Activated naive CD8-positive, alpha-beta T cell treated with anti-CD3 and anti-CD28 coated beads for 36 hours (primary cell): ENCODE measurements at regions not wholly inside any gene's neighbourhood (a gene's known extent, or its start where the extent isn't known, plus 50 kb on each side); places are given as distances from the start of the nearest gene placed in this dataset.
"Not testable (repeated sequence)": the region's sequence is repeated elsewhere in the genome, so short reads cannot be mapped to it uniquely, and the experiment has no call there.

Experiments
- DNase-seq: peaks from one replicate; pipeline ENCODE4 v3.0.0; 2021
- H3K27ac Mint-ChIP-seq: one replicate; pipeline ENCODE4 v1.8.0; 2022; ENCODE audit warnings: mild to moderate bottlenecking, moderate library complexity, mixed read lengths
- H3K27me3 Mint-ChIP-seq: one replicate; pipeline ENCODE4 v1.8.0; 2022; ENCODE audit warnings: mild to moderate bottlenecking, mixed read lengths
- H3K36me3 Mint-ChIP-seq: one replicate; pipeline ENCODE4 v1.8.0; 2021; ENCODE audit warnings: mild to moderate bottlenecking, mixed read lengths
- H3K4me1 Mint-ChIP-seq: one replicate; pipeline ENCODE4 v1.8.0; 2021; ENCODE audit warnings: mixed read lengths
- H3K4me3 Mint-ChIP-seq: one replicate; pipeline ENCODE4 v1.8.0; 2022; ENCODE audit warnings: mild to moderate bottlenecking, moderate library complexity, mixed read lengths
- H3K9me3 Mint-ChIP-seq: one replicate; pipeline ENCODE4 v1.8.0; 2022; ENCODE audit warnings: mixed read lengths

GRCh38 chr3:82000773-82001172 lies 239.3 kb upstream of the GBE1 start:
- Mint-ChIP-seq H3K36me3 (no peaks in the 10 kb centered on the region), H3K9me3 (no peaks in the 10 kb centered on the region), H3K4me1 (no peaks in the 10 kb centered on the region), H3K27me3 (peaks cover 5% of the 10 kb centered on the region), H3K27ac (no peak overlapping the region), H3K4me3 (no peak overlapping the region)
- DNase-seq: no peak

- Mint-ChIP-seq H3K27ac (no peak overlapping the region), H3K4me3 (no peak overlapping the region), H3K9me3 (no peaks in the 10 kb centered on the region), H3K4me1 (no peaks in the 10 kb centered on the region), H3K27me3 (peaks cover 5% of the 10 kb centered on the region), H3K36me3 (no peaks in the 10 kb centered on the region)
- DNase-seq: no peak
Measured at GRCh38 chr3:82000350-82000749, 238.9 kb upstream of the GBE1 start.

- Mint-ChIP-seq H3K4me1 (no peaks in the 10 kb centered on the region), H3K27ac (no peak overlapping the region), H3K4me3 (no peak overlapping the region), H3K27me3 (peaks cover 5% of the 10 kb centered on the region), H3K36me3 (no peaks in the 10 kb centered on the region), H3K9me3 (no peaks in the 10 kb centered on the region)
- DNase-seq: no peak
Measured at GRCh38 chr3:81998907-81999306, 237.5 kb upstream of the GBE1 start.

GRCh38 chr3:81998139-81998755 lies 236.8 kb upstream of the GBE1 start:
- Mint-ChIP-seq H3K27ac (no peak overlapping the region), H3K36me3 (no peaks in the 10 kb centered on the region), H3K9me3 (no peaks in the 10 kb centered on the region)

GRCh38 chr3:81997390-81997789 lies 235.9 kb upstream of the GBE1 start:
- Mint-ChIP-seq H3K4me1 (no peaks in the 10 kb centered on the region), H3K36me3 (no peaks in the 10 kb centered on the region), H3K9me3 (no peaks in the 10 kb centered on the region), H3K27me3 (peaks cover under 1% of the 10 kb centered on the region), H3K4me3 (no peak overlapping the region), H3K27ac (no peak overlapping the region)
- DNase-seq: no peak

More at GRCh38 chr3:81998139-81998755, 236.8 kb upstream of the GBE1 start:
- Mint-ChIP-seq H3K27me3 (peaks cover 5% of the 10 kb centered on the region), H3K4me3 (no peak overlapping the region), H3K4me1 (no peaks in the 10 kb centered on the region)
- DNase-seq: no peak

- H3K4me3 Mint-ChIP-seq: no peak overlapping the region
- H3K27ac Mint-ChIP-seq: no peak overlapping the region
- DNase-seq: no peak
- H3K27me3 Mint-ChIP-seq: no peaks in the 10 kb centered on the region
- H3K9me3 Mint-ChIP-seq: no peaks in the 10 kb centered on the region
- H3K4me1 Mint-ChIP-seq: no peaks in the 10 kb centered on the region
- no peaks in the 10 kb centered on the region for H3K36me3 Mint-ChIP-seq
Measured at GRCh38 chr3:81995329-81995728, 233.9 kb upstream of the GBE1 start.

- no peaks in the 10 kb centered on the region for H3K27me3 Mint-ChIP-seq
- H3K9me3 Mint-ChIP-seq: no peaks in the 10 kb centered on the region
- H3K27ac Mint-ChIP-seq: no peak overlapping the region
- no peaks in the 10 kb centered on the region for H3K4me1 Mint-ChIP-seq
- no peaks in the 10 kb centered on the region for H3K36me3 Mint-ChIP-seq
- no peak for DNase-seq
- no peak overlapping the region for H3K4me3 Mint-ChIP-seq
Measured at GRCh38 chr3:81989758-81990157, 228.3 kb upstream of the GBE1 start.

GRCh38 chr3:81989274-81989673 lies 227.8 kb upstream of the GBE1 start:
- Mint-ChIP-seq H3K36me3 (no peaks in the 10 kb centered on the region), H3K4me1 (no peaks in the 10 kb centered on the region), H3K27ac (no peak overlapping the region), H3K27me3 (no peaks in the 10 kb centered on the region), H3K9me3 (no peaks in the 10 kb centered on the region), H3K4me3 (no peak overlapping the region)
- DNase-seq: no peak

GRCh38 chr3:81987412-81987811 lies 226.0 kb upstream of the GBE1 start:
- not testable (repeated sequence) for H3K4me1 Mint-ChIP-seq, H3K27ac Mint-ChIP-seq

GRCh38 chr3:81985996-81986723 lies 224.7 kb upstream of the GBE1 start:
- H3K27ac Mint-ChIP-seq: no peak overlapping the region
- H3K4me3 Mint-ChIP-seq: no peak overlapping the region
- no peak for DNase-seq
- H3K4me1 Mint-ChIP-seq: no peaks in the 10 kb centered on the region
- H3K27me3 Mint-ChIP-seq: no peaks in the 10 kb centered on the region
- no peaks in the 10 kb centered on the region for H3K9me3 Mint-ChIP-seq
- H3K36me3 Mint-ChIP-seq: no peaks in the 10 kb centered on the region

More at GRCh38 chr3:81987412-81987811, 226.0 kb upstream of the GBE1 start:
- H3K27me3 Mint-ChIP-seq, DNase-seq, H3K36me3 Mint-ChIP-seq, H3K9me3 Mint-ChIP-seq, H3K4me3 Mint-ChIP-seq: not testable (repeated sequence)

- H3K27me3 Mint-ChIP-seq: peaks cover 4% of the 10 kb centered on the region
- H3K9me3 Mint-ChIP-seq: no peaks in the 10 kb centered on the region
- no peaks in the 10 kb centered on the region for H3K4me1 Mint-ChIP-seq
- H3K4me3 Mint-ChIP-seq: no peak overlapping the region
- DNase-seq: no peak
- H3K27ac Mint-ChIP-seq: no peak overlapping the region
- no peaks in the 10 kb centered on the region for H3K36me3 Mint-ChIP-seq
Measured at GRCh38 chr3:81983382-81983781, 221.9 kb upstream of the GBE1 start.

GRCh38 chr3:81980596-81981494 lies 219.4 kb upstream of the GBE1 start:
- DNase-seq: no peak
- H3K36me3 Mint-ChIP-seq: no peaks in the 10 kb centered on the region
- H3K4me3 Mint-ChIP-seq: no peak overlapping the region
- no peaks in the 10 kb centered on the region for H3K9me3 Mint-ChIP-seq
- H3K27me3 Mint-ChIP-seq: peaks cover 7% of the 10 kb centered on the region
- H3K4me1 Mint-ChIP-seq: no peaks in the 10 kb centered on the region
- no peak overlapping the region for H3K27ac Mint-ChIP-seq

- no peak overlapping the region for H3K27ac Mint-ChIP-seq
- H3K4me3 Mint-ChIP-seq: no peak overlapping the region
- H3K36me3 Mint-ChIP-seq: no peaks in the 10 kb centered on the region
- H3K4me1 Mint-ChIP-seq: no peaks in the 10 kb centered on the region
- no peaks in the 10 kb centered on the region for H3K9me3 Mint-ChIP-seq
- peaks cover 3% of the 10 kb centered on the region for H3K27me3 Mint-ChIP-seq
- DNase-seq: no peak
Measured at GRCh38 chr3:81974751-81975150, 213.3 kb upstream of the GBE1 start.

GRCh38 chr3:81968658-81969057 lies 207.2 kb upstream of the GBE1 start:
- Mint-ChIP-seq H3K27me3 (no peaks in the 10 kb centered on the region), H3K4me3 (no peak overlapping the region)

GRCh38 chr3:81967393-81967792 lies 205.9 kb upstream of the GBE1 start:
- no peak overlapping the region for H3K27ac Mint-ChIP-seq
- no peak overlapping the region for H3K4me3 Mint-ChIP-seq
- no peaks in the 10 kb centered on the region for H3K4me1 Mint-ChIP-seq
- H3K27me3 Mint-ChIP-seq: no peaks in the 10 kb centered on the region
- H3K9me3 Mint-ChIP-seq: no peaks in the 10 kb centered on the region
- no peak for DNase-seq
- no peaks in the 10 kb centered on the region for H3K36me3 Mint-ChIP-seq

More at GRCh38 chr3:81968658-81969057, 207.2 kb upstream of the GBE1 start:
- no peaks in the 10 kb centered on the region for H3K4me1 Mint-ChIP-seq
- no peaks in the 10 kb centered on the region for H3K36me3 Mint-ChIP-seq
- H3K27ac Mint-ChIP-seq: no peak overlapping the region
- H3K9me3 Mint-ChIP-seq: no peaks in the 10 kb centered on the region
- no peak for DNase-seq
